H1 (cell line): ENCODE measurements at regions not wholly inside any gene's neighbourhood (a gene's known extent, or its start where the extent isn't known, plus 50 kb on each side); places are given as distances from the start of the nearest gene placed in this dataset.

Experiments used
- CTCF ChIA-PET: fragments of 300-600 bp; sonication (Branson Sonifier 250); formaldehyde crosslinking; loops from one replicate; lab custom pipeline; 2021; ENCODE audit not compliant: partially characterized antibody; lab: Charles Lee
- POLR2A ChIA-PET: fragments of 300-600 bp; sonication (Branson Sonifier 250); formaldehyde crosslinking; loops from one replicate; lab custom pipeline; 2021; ENCODE audit warnings: inconsistent platforms; ENCODE audit not compliant: partially characterized antibody; lab: Charles Lee
- DNase-seq, 2 experiments: peaks; one replicate each; pipeline versions ENCODE4 v3.0.0 to v3.0.0-alpha.2; 2010 to 2022; ENCODE audit warnings: low spot score in 2 of 2, low read depth in 1 of 2, mixed read lengths in 1 of 2
- FAIRE-seq: peaks from 2 replicates; lab custom pipeline; 2011; peaks lifted over from hg19 to GRCh38; lab: Jason Lieb, UNC
- H2AFZ ChIP-seq: 2 replicates; pipeline ENCODE4 v1.8.1; 2012; ENCODE audit warnings: low read length, inconsistent platforms
- H2AK5ac ChIP-seq: 2 replicates; pipeline ENCODE4 v1.6.1; 2013; ENCODE audit warnings: low read depth, low read length
- H2BK120ac ChIP-seq: replicated peaks from 2 replicates; pipeline ENCODE3; 2013; ENCODE audit warnings: low read depth, low read length, inconsistent platforms
- H2BK12ac ChIP-seq: 2 replicates; pipeline ENCODE4 v1.6.1; 2013; ENCODE audit warnings: low read depth, low read length
- H2BK15ac ChIP-seq: 2 replicates; pipeline ENCODE4 v1.6.1; 2013; ENCODE audit warnings: low read length
- H2BK20ac ChIP-seq: 2 replicates; pipeline ENCODE4 v1.6.1; 2013; ENCODE audit warnings: low read length
- H2BK5ac ChIP-seq: 2 replicates; pipeline ENCODE4 v1.6.1; 2013; ENCODE audit warnings: low read depth, low read length
- H3K14ac ChIP-seq: 2 replicates; pipeline ENCODE4 v1.6.1; 2013; ENCODE audit warnings: inconsistent platforms; ENCODE audit not compliant: insufficient read length
- H3K18ac ChIP-seq: 2 replicates; pipeline ENCODE4 v1.6.1; 2013; ENCODE audit warnings: low read length; ENCODE audit errors: extremely low read depth
- H3K23ac ChIP-seq: 2 replicates; pipeline ENCODE4 v1.6.1; 2013; ENCODE audit warnings: inconsistent platforms; ENCODE audit not compliant: insufficient read length
- H3K23me2 ChIP-seq: 2 replicates; pipeline ENCODE4 v1.6.1; 2013; ENCODE audit warnings: low read depth, low read length
- H3K27ac ChIP-seq: 2 replicates; pipeline ENCODE4 v1.6.1; 2011; ENCODE audit warnings: low read depth, low read length, inconsistent platforms
- H3K27me3 ChIP-seq, 4 experiments: replicated peaks in 1 of 4; 1 replicate in 1 of 4; 2 replicates in 3 of 4; pipeline versions ENCODE4 v1.6.1 to v1.8.1; 2011 to 2013; ENCODE audit warnings: low read length in 3 of 4, mild to moderate bottlenecking in 3 of 4, inconsistent platforms in 2 of 4, mixed read lengths in 2 of 4, moderate library complexity in 1 of 4; ENCODE audit not compliant: control insufficient read depth in 3 of 4, insufficient read depth in 3 of 4; ENCODE audit errors: extremely low read depth in 1 of 4
- H3K36me3 ChIP-seq, 4 experiments: 2 replicates each; pipeline versions ENCODE4 v1.6.1 to v1.8.1; 2011 to 2013; ENCODE audit warnings: mild to moderate bottlenecking in 4 of 4, low read length in 3 of 4, moderate library complexity in 2 of 4, control low read depth in 1 of 4, inconsistent platforms in 1 of 4; ENCODE audit not compliant: insufficient read depth in 4 of 4, control insufficient read depth in 2 of 4
- H3K4ac ChIP-seq: replicated peaks from 2 replicates; pipeline ENCODE3; 2013; ENCODE audit warnings: low read length, low read depth, mixed read lengths, inconsistent platforms; ENCODE audit not compliant: insufficient read length
- H3K4me1 ChIP-seq, 4 experiments: replicated peaks in 1 of 4; 1 replicate in 1 of 4; 2 replicates in 3 of 4; pipeline versions ENCODE4 v1.6.1 to v1.8.1; 2011 to 2013; ENCODE audit warnings: low read length in 3 of 4, inconsistent platforms in 2 of 4, mixed read lengths in 1 of 4; ENCODE audit not compliant: insufficient read depth in 4 of 4, control insufficient read depth in 3 of 4
- H3K4me2 ChIP-seq, 2 experiments: 2 replicates each; pipeline versions ENCODE4 v1.6.1 to v1.8.1; 2011 to 2013; ENCODE audit warnings: low read depth in 2 of 2, low read length in 2 of 2, control low read depth in 1 of 2, inconsistent platforms in 1 of 2, mild to moderate bottlenecking in 1 of 2; ENCODE audit not compliant: insufficient read depth in 1 of 2
- H3K4me3 ChIP-seq, 4 experiments: fragments of 200-600, 300-600 bp in 1 of 4; sonication (generic), shearing (Covaris generic), sonication (Bioruptor Twin) in 1 of 4; 2 replicates each; pipeline versions ENCODE4 v1.5.1 to v1.8.1; 2011 to 2016; ENCODE audit warnings: low read length in 4 of 4, low read depth in 3 of 4, control low read depth in 2 of 4, inconsistent platforms in 2 of 4, mild to moderate bottlenecking in 2 of 4, mixed read lengths in 1 of 4, moderate library complexity in 1 of 4; ENCODE audit not compliant: insufficient read depth in 2 of 4; ENCODE audit errors: extremely low read depth in 1 of 4
- H3K56ac ChIP-seq: replicated peaks from 2 replicates; pipeline ENCODE3; 2013; ENCODE audit warnings: low read depth, mild to moderate bottlenecking, mixed read lengths, low read length, inconsistent platforms; ENCODE audit not compliant: insufficient read length
- H3K79me1 ChIP-seq: 2 replicates; pipeline ENCODE4 v1.6.1; 2013; ENCODE audit warnings: low read depth, low read length, control low read depth
- H3K79me2 ChIP-seq, 2 experiments: 2 replicates each; pipeline versions ENCODE4 v1.6.1 to v1.8.1; 2012 to 2013; ENCODE audit warnings: low read length in 2 of 2, mild to moderate bottlenecking in 2 of 2, inconsistent platforms in 1 of 2; ENCODE audit not compliant: insufficient read depth in 2 of 2, control insufficient read depth in 1 of 2
- H3K9ac ChIP-seq, 4 experiments: replicated peaks in 1 of 4; 1 replicate in 1 of 4; 2 replicates in 3 of 4; pipeline versions ENCODE4 v1.6.1 to v1.8.1; 2011 to 2013; ENCODE audit warnings: low read depth in 3 of 4, low read length in 3 of 4, control low read depth in 2 of 4, mild to moderate bottlenecking in 2 of 4, moderate library complexity in 2 of 4, inconsistent platforms in 1 of 4; ENCODE audit errors: extremely low read depth in 1 of 4
- H3K9me3 ChIP-seq, 2 experiments: 2 replicates each; pipeline versions ENCODE4 v1.6.1 to v1.8.1; 2012 to 2013; ENCODE audit warnings: mild to moderate bottlenecking in 2 of 2, moderate library complexity in 2 of 2, control low read depth in 1 of 2, inconsistent platforms in 1 of 2, low read depth in 1 of 2, low read length in 1 of 2, mixed read lengths in 1 of 2; ENCODE audit not compliant: insufficient read depth in 2 of 2
- H4K20me1 ChIP-seq, 2 experiments: replicated peaks in 1 of 2; 2 replicates each; pipeline versions ENCODE3 to v1.8.1; 2011 to 2013; ENCODE audit warnings: inconsistent platforms in 2 of 2, low read length in 2 of 2, mild to moderate bottlenecking in 1 of 2; ENCODE audit not compliant: insufficient read depth in 2 of 2, control insufficient read depth in 1 of 2
- H4K5ac ChIP-seq: 2 replicates; pipeline ENCODE4 v1.6.1; 2013; ENCODE audit warnings: low read length, low read depth, mixed read lengths, inconsistent platforms; ENCODE audit not compliant: insufficient read length
- H4K8ac ChIP-seq: 2 replicates; pipeline ENCODE4 v1.8.0; 2013; ENCODE audit warnings: mild to moderate bottlenecking, moderate library complexity, low read length, inconsistent platforms; ENCODE audit not compliant: insufficient read depth; ENCODE audit errors: extremely low read depth
- H4K91ac ChIP-seq: replicated peaks from 2 replicates; pipeline ENCODE3; 2013; ENCODE audit warnings: low read length, mixed read lengths, inconsistent platforms; ENCODE audit not compliant: insufficient read length
- BCL11A ChIP-seq, 2 experiments: IDR thresholded peaks; one replicate each; pipeline ENCODE4 v1.6.1; 2011; ENCODE audit warnings: low read depth in 2 of 2, low read length in 2 of 2, mild to moderate bottlenecking in 2 of 2
- BRCA1 ChIP-seq: IDR thresholded peaks from 2 replicates; pipeline ENCODE4 v1.6.1; 2012; ENCODE audit warnings: low read depth, low read length, improper control_type of control experiment
- CHD2 ChIP-seq: IDR thresholded peaks from 2 replicates; pipeline ENCODE4 v1.6.1; 2012; ENCODE audit warnings: low read length, improper control_type of control experiment
- FOSL1 ChIP-seq: IDR thresholded peaks from 2 replicates; pipeline ENCODE4 v1.6.1; 2011; ENCODE audit warnings: mild to moderate bottlenecking, low read depth, low read length, moderate library complexity; ENCODE audit not compliant: insufficient read depth
- GTF2F1 ChIP-seq: IDR thresholded peaks from 2 replicates; pipeline ENCODE4 v1.6.1; 2012; ENCODE audit warnings: low read depth, low read length, improper control_type of control experiment, borderline replicate concordance
- JUN ChIP-seq: IDR thresholded peaks from 2 replicates; pipeline ENCODE4 v1.6.1; 2011; ENCODE audit warnings: low read depth, mild to moderate bottlenecking, improper control_type of control experiment, low read length
- POLR2A ChIP-seq, 2 experiments: IDR thresholded peaks; 1 replicate in 1 of 2; 2 replicates in 1 of 2; pipeline ENCODE4 v1.6.1; 2011; ENCODE audit warnings: low read depth in 2 of 2, low read length in 2 of 2, mild to moderate bottlenecking in 2 of 2; ENCODE audit errors: control extremely low read depth in 1 of 2
- POLR2AphosphoS5 ChIP-seq: IDR thresholded peaks from 2 replicates; pipeline ENCODE4 v1.6.1; 2011; ENCODE audit warnings: low read depth, low read length
- SIRT6 ChIP-seq: IDR thresholded peaks from one replicate; pipeline ENCODE4 v1.7.1; 2012; ENCODE audit warnings: low read length, inconsistent platforms
- SIX5 ChIP-seq: IDR thresholded peaks from 2 replicates; pipeline ENCODE4 v1.6.1; 2011; ENCODE audit warnings: mild to moderate bottlenecking, low read depth, low read length
- TF ChIP-seq, protein P1 (sequence below): IDR thresholded peaks from 2 replicates; pipeline ENCODE4 v1.6.1; 2012; ENCODE audit warnings: low read length, inconsistent platforms

DNA sequence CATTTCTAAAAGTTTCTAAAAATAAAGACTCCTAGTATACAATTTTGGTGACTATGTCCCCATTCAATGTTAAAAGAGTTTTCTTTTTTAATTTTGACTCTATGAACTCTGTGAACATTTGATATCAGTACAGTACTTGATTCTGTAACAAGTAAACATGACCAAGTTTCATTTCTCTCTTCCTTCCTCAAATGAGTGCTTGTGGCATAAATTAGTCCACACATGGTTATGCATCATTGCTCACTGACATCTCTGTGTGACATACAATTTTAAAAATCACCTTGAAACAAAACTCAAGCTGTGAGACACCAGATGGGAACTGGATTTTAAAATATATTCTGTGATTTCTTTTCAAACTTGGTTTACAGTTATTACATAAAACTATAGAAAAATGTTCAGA, 253.9 kb upstream of the MDGA2 start:
- TF ChIP-seq CHD2 (no peak), BCL11A (IDR thresholded peaks at IDR 0.05; ENCODE audit: low read depth in 2 of 2, low read length in 2 of 2) (no peak), JUN (no peak), POLR2AphosphoS5 (no peak), SIX5 (no peak), BRCA1 (no peak), SIRT6 (no peak), FOSL1 (no peak), POLR2A (IDR thresholded peaks at IDR 0.05; ENCODE audit: control extremely low read depth in 1 of 2, low read depth in 2 of 2, low read length in 2 of 2) (no peak), GTF2F1 (no peak)
- TF ChIP-seq, protein P1, sequence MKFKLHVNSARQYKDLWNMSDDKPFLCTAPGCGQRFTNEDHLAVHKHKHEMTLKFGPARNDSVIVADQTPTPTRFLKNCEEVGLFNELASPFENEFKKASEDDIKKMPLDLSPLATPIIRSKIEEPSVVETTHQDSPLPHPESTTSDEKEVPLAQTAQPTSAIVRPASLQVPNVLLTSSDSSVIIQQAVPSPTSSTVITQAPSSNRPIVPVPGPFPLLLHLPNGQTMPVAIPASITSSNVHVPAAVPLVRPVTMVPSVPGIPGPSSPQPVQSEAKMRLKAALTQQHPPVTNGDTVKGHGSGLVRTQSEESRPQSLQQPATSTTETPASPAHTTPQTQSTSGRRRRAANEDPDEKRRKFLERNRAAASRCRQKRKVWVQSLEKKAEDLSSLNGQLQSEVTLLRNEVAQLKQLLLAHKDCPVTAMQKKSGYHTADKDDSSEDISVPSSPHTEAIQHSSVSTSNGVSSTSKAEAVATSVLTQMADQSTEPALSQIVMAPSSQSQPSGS = no peak
- Histone ChIP-seq H2AFZ (no peak overlapping the region), H3K4me3 (no peak overlapping the region), H3K23me2 (no peaks in the 10 kb centered on the region), H4K8ac (no peak overlapping the region), H3K79me2 (no peaks in the 10 kb centered on the region), H2BK20ac (no peak overlapping the region), H2AK5ac (no peak overlapping the region), H3K4me2 (no peak overlapping the region), H3K4ac (no peak overlapping the region), H2BK15ac (no peak overlapping the region), H3K4me1 (no peaks in the 10 kb centered on the region), H3K23ac (no peak overlapping the region), H3K56ac (no peak overlapping the region), H4K91ac (no peak overlapping the region), H2BK5ac (no peak overlapping the region), H3K27ac (no peak overlapping the region), H3K36me3 (no peaks in the 10 kb centered on the region), H2BK12ac (no peak overlapping the region), H3K9me3 (no peaks in the 10 kb centered on the region), H3K14ac (no peak overlapping the region), H3K18ac (no peak overlapping the region), H4K20me1 (no peaks in the 10 kb centered on the region), H3K9ac (no peak overlapping the region), H4K5ac (no peak overlapping the region), H2BK120ac (no peak overlapping the region), H3K79me1 (no peaks in the 10 kb centered on the region), H3K27me3 (no peaks in the 10 kb centered on the region)
- ChIA-PET POLR2A (no interaction called here), CTCF (interaction anchor here (0.6 to 3.4 kb wide), 2 partner anchors 9 to 12 kb away, joined by 3 to 21 read pairs; no protein-coding TSS in a partner anchor)
- FAIRE-seq (no peak), DNase-seq (no peak)
